ENCODE measurements at regions not wholly inside any gene's neighbourhood (a gene's known extent, or its start where the extent isn't known, plus 50 kb on each side); places are given as distances from the start of the nearest gene placed in this dataset.

GRCh38 chr5:57772512-57772911, 289.9 kb upstream of the ACTBL2 start:
- TF ChIP-seq CTCF (conservative IDR thresholded peaks at IDR 0.05; ENCODE audit: low read depth, low read length) = no peak
- no peak overlapping the region for H3K4me3 ChIP-seq (ENCODE audit: low read length)
- DNase-seq (ENCODE audit: low read depth) = no peak

GRCh38 chr5:57770039-57770438, 287.4 kb upstream of the ACTBL2 start:
- DNase-seq (ENCODE audit: low read depth) = no peak
- no peak for TF ChIP-seq CTCF (conservative IDR thresholded peaks at IDR 0.05; ENCODE audit: low read depth, low read length)
- no peak overlapping the region for H3K4me3 ChIP-seq (ENCODE audit: low read length)

GRCh38 chr5:57768745-57769144, 286.1 kb upstream of the ACTBL2 start:
- no peak for DNase-seq (ENCODE audit: low read depth)
- H3K4me3 ChIP-seq (ENCODE audit: low read length) = no peak overlapping the region
- no peak for TF ChIP-seq CTCF (conservative IDR thresholded peaks at IDR 0.05; ENCODE audit: low read depth, low read length)

GRCh38 chr5:57764479-57765089, 282.0 kb upstream of the ACTBL2 start:
- no peak for DNase-seq (ENCODE audit: low read depth)
- TF ChIP-seq CTCF (conservative IDR thresholded peaks at IDR 0.05; ENCODE audit: low read depth, low read length) = no peak
- H3K4me3 ChIP-seq (ENCODE audit: low read length) = no peak overlapping the region

- H3K4me3 ChIP-seq (ENCODE audit: low read length) = no peak overlapping the region
- no peak for DNase-seq (ENCODE audit: low read depth)
- TF ChIP-seq CTCF (conservative IDR thresholded peaks at IDR 0.05; ENCODE audit: low read depth, low read length) = no peak
These were observed 278.9 kb upstream of the ACTBL2 start for GRCh38 chr5:57761513-57761912.

- DNase-seq (ENCODE audit: low read depth) = no peak
- TF ChIP-seq CTCF (conservative IDR thresholded peaks at IDR 0.05; ENCODE audit: low read depth, low read length) = no peak
- H3K4me3 ChIP-seq (ENCODE audit: low read length) = no peak overlapping the region
These were observed 272.0 kb upstream of the ACTBL2 start for GRCh38 chr5:57754616-57755015.

- no peak overlapping the region for H3K4me3 ChIP-seq (ENCODE audit: low read length)
- no peak for DNase-seq (ENCODE audit: low read depth)
- TF ChIP-seq CTCF (conservative IDR thresholded peaks at IDR 0.05; ENCODE audit: low read depth, low read length) = no peak
These were observed 270.8 kb upstream of the ACTBL2 start for GRCh38 chr5:57753446-57753845.

All from retinal pigment epithelial cell (primary cell).